ENCODE measurements at regions not wholly inside any gene's neighbourhood (a gene's known extent, or its start where the extent isn't known, plus 50 kb on each side); places are given as distances from the start of the nearest gene placed in this dataset.

DNA sequence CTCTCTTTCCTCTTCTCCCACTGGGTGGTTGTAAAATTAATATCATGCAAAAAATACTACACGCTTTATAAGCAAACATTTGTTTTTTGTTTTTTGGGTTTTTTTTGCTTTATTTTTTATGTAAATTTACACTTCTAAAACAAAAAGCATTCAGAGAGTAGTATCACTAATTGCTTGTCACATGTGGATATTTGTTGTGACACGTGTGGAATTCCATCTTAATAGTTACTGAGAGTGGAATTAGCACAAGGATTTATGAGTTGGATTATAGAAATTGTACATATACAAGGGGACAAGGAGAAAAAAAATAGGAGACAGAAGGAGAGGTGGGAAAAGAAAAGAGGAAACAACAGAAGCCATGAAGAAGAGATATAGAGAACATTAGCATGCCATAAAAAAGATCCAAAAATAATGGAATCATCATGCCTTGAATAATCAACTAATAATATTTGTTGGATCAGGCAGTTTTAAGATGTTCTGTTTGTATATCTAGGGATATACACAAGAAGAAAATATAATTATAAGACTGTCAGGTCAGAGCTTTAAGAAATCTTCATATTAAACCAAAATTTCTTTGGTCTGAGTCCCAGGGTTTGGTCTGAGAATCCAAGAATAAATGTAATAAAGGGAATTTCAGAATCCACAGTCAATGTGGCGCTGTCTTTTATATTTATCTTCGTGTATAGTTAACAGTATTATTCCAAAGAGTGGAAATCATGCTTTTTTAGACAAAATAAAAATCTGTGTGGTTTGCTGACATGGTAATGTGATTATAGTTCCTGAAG, 98.5 kb upstream of the INTU start:
- TF ChIP-seq SP1 (IDR thresholded peaks at IDR 0.05) (no peak), TAF1 (conservative IDR thresholded peaks at IDR 0.05) (no peak), RAD21 (IDR thresholded peaks at IDR 0.05) (no peak), NR2F2 (IDR thresholded peaks at IDR 0.05) (no peak), JUND (IDR thresholded peaks at IDR 0.05) (no peak)
- TF ChIP-seq, protein P1, sequence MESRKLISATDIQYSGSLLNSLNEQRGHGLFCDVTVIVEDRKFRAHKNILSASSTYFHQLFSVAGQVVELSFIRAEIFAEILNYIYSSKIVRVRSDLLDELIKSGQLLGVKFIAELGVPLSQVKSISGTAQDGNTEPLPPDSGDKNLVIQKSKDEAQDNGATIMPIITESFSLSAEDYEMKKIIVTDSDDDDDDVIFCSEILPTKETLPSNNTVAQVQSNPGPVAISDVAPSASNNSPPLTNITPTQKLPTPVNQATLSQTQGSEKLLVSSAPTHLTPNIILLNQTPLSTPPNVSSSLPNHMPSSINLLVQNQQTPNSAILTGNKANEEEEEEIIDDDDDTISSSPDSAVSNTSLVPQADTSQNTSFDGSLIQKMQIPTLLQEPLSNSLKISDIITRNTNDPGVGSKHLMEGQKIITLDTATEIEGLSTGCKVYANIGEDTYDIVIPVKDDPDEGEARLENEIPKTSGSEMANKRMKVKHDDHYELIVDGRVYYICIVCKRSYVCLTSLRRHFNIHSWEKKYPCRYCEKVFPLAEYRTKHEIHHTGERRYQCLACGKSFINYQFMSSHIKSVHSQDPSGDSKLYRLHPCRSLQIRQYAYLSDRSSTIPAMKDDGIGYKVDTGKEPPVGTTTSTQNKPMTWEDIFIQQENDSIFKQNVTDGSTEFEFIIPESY (IDR thresholded peaks at IDR 0.05): no peak
- TF ChIP-seq, protein P2, sequence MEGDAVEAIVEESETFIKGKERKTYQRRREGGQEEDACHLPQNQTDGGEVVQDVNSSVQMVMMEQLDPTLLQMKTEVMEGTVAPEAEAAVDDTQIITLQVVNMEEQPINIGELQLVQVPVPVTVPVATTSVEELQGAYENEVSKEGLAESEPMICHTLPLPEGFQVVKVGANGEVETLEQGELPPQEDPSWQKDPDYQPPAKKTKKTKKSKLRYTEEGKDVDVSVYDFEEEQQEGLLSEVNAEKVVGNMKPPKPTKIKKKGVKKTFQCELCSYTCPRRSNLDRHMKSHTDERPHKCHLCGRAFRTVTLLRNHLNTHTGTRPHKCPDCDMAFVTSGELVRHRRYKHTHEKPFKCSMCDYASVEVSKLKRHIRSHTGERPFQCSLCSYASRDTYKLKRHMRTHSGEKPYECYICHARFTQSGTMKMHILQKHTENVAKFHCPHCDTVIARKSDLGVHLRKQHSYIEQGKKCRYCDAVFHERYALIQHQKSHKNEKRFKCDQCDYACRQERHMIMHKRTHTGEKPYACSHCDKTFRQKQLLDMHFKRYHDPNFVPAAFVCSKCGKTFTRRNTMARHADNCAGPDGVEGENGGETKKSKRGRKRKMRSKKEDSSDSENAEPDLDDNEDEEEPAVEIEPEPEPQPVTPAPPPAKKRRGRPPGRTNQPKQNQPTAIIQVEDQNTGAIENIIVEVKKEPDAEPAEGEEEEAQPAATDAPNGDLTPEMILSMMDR (IDR thresholded peaks at IDR 0.05; ENCODE audit: low read depth, low read length, missing input control): no peak
- TF ChIP-seq, protein P3, sequence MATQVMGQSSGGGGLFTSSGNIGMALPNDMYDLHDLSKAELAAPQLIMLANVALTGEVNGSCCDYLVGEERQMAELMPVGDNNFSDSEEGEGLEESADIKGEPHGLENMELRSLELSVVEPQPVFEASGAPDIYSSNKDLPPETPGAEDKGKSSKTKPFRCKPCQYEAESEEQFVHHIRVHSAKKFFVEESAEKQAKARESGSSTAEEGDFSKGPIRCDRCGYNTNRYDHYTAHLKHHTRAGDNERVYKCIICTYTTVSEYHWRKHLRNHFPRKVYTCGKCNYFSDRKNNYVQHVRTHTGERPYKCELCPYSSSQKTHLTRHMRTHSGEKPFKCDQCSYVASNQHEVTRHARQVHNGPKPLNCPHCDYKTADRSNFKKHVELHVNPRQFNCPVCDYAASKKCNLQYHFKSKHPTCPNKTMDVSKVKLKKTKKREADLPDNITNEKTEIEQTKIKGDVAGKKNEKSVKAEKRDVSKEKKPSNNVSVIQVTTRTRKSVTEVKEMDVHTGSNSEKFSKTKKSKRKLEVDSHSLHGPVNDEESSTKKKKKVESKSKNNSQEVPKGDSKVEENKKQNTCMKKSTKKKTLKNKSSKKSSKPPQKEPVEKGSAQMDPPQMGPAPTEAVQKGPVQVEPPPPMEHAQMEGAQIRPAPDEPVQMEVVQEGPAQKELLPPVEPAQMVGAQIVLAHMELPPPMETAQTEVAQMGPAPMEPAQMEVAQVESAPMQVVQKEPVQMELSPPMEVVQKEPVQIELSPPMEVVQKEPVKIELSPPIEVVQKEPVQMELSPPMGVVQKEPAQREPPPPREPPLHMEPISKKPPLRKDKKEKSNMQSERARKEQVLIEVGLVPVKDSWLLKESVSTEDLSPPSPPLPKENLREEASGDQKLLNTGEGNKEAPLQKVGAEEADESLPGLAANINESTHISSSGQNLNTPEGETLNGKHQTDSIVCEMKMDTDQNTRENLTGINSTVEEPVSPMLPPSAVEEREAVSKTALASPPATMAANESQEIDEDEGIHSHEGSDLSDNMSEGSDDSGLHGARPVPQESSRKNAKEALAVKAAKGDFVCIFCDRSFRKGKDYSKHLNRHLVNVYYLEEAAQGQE (IDR thresholded peaks at IDR 0.05): no peak
- TF ChIP-seq, protein P4, sequence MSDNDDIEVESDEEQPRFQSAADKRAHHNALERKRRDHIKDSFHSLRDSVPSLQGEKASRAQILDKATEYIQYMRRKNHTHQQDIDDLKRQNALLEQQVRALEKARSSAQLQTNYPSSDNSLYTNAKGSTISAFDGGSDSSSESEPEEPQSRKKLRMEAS (IDR thresholded peaks at IDR 0.05): no peak
